Endothelial cell of umbilical vein (primary cell): ENCODE measurements at regions not wholly inside any gene's neighbourhood (a gene's known extent, or its start where the extent isn't known, plus 50 kb on each side); places are given as distances from the start of the nearest gene placed in this dataset.

Experiments used
- BruUV-seq: library from RNA; stranded (reverse); fragments of 400-500 nt; replicated peaks from 2 replicates; lab custom pipeline; 2021; lab: Mats Ljungman, UMichigan
- CTCF ChIA-PET: fragments of 300-600, 350-600 bp; sonication (Branson Sonifier 250); formaldehyde crosslinking; loops from one replicate; lab custom pipeline; 2021; ENCODE audit warnings: antibody characterized with exemption, inconsistent platforms; lab: Charles Lee
- POLR2A ChIA-PET: fragments of 300-600, 350-600 bp; sonication (Branson Sonifier 250); formaldehyde crosslinking; loops from one replicate; lab custom pipeline; 2021; ENCODE audit warnings: antibody characterized with exemption, inconsistent platforms; lab: Charles Lee
- DNase-seq: peaks from one replicate; pipeline ENCODE4 v3.0.0-alpha.2; 2011; ENCODE audit warnings: low read depth, low spot score
- FAIRE-seq: peaks from 2 replicates; lab custom pipeline; 2011; peaks lifted over from hg19 to GRCh38; lab: Jason Lieb, UNC
- H2AFZ ChIP-seq: 2 replicates; pipeline ENCODE4 v1.6.0; 2012; ENCODE audit warnings: low read depth, low read length, control low read depth, inconsistent platforms
- H3K27ac ChIP-seq: 2 replicates; pipeline ENCODE4 v1.5.1; 2011; ENCODE audit warnings: low read depth, mild to moderate bottlenecking, control low read depth, low read length, moderate library complexity; ENCODE audit not compliant: insufficient read depth
- H3K27me3 ChIP-seq, 2 experiments: 2 replicates each; pipeline versions ENCODE4 v1.6.0 to v1.6.1; 2011; ENCODE audit warnings: low read length in 2 of 2, mixed read lengths in 1 of 2; ENCODE audit not compliant: control insufficient read depth in 2 of 2, insufficient read depth in 2 of 2
- H3K36me3 ChIP-seq, 2 experiments: 2 replicates in 1 of 2; 3 replicates in 1 of 2; pipeline ENCODE4 v1.5.1; 2011; ENCODE audit warnings: low read length in 2 of 2, mild to moderate bottlenecking in 1 of 2, moderate library complexity in 1 of 2; ENCODE audit not compliant: control insufficient read depth in 2 of 2, insufficient read depth in 2 of 2; ENCODE audit errors: extremely low read depth in 1 of 2
- H3K4me1 ChIP-seq: 3 replicates; pipeline ENCODE4 v1.5.1; 2011; ENCODE audit warnings: mild to moderate bottlenecking, low read length; ENCODE audit not compliant: control insufficient read depth, insufficient read depth; ENCODE audit errors: extremely low read depth
- H3K4me2 ChIP-seq: 2 replicates; pipeline ENCODE4 v1.6.1; 2011; ENCODE audit warnings: low read length, control low read depth, mixed read lengths; ENCODE audit not compliant: insufficient read depth
- H3K4me3 ChIP-seq, 3 experiments: fragments of 200-600 bp in 1 of 3; sonication (generic), shearing (Covaris generic) in 1 of 3; replicated peaks in 1 of 3; 2 replicates each; pipeline ENCODE4 v1.5.1; 2011 to 2016; ENCODE audit warnings: control low read depth in 3 of 3, low read length in 3 of 3, mild to moderate bottlenecking in 2 of 3, inconsistent platforms in 1 of 3, low read depth in 1 of 3, moderate library complexity in 1 of 3; ENCODE audit not compliant: insufficient read depth in 1 of 3
- H3K79me2 ChIP-seq: 2 replicates; pipeline ENCODE4 v1.6.0; 2012; ENCODE audit warnings: low read length, inconsistent platforms; ENCODE audit not compliant: control insufficient read depth, insufficient read depth
- H3K9ac ChIP-seq: replicated peaks from 2 replicates; pipeline ENCODE3; 2011; ENCODE audit warnings: low read length, control low read depth; ENCODE audit not compliant: insufficient read depth; ENCODE audit errors: extremely low read depth
- H3K9me1 ChIP-seq: replicated peaks from 3 replicates; pipeline ENCODE4 v1.6.0; 2011; ENCODE audit warnings: mild to moderate bottlenecking, low read length; ENCODE audit not compliant: control insufficient read depth, insufficient read depth; ENCODE audit errors: extremely low read depth
- H3K9me3 ChIP-seq: replicated peaks from 2 replicates; pipeline ENCODE4 v1.5.1; 2012; ENCODE audit warnings: low read length, inconsistent platforms; ENCODE audit not compliant: control insufficient read depth, insufficient read depth
- H4K20me1 ChIP-seq: replicated peaks from 2 replicates; pipeline ENCODE3; 2011; ENCODE audit warnings: mild to moderate bottlenecking, low read length; ENCODE audit not compliant: control insufficient read depth, insufficient read depth; ENCODE audit errors: extremely low read depth
- CTCF ChIP-seq, 2 donors: IDR thresholded peaks; 1 replicate in 1 of 2; 2 replicates in 1 of 2; pipeline ENCODE4 v1.5.1; 2011; ENCODE audit warnings: low read length in 2 of 2, mild to moderate bottlenecking in 2 of 2, moderate library complexity in 2 of 2, control low read depth in 1 of 2, inconsistent platforms in 1 of 2, low read depth in 1 of 2; ENCODE audit not compliant: insufficient read depth in 1 of 2; ENCODE audit errors: extremely low read depth in 1 of 2
- EZH2 ChIP-seq: IDR thresholded peaks from 2 replicates; pipeline ENCODE4 v1.6.1; 2012; ENCODE audit warnings: borderline replicate concordance, low read depth, mild to moderate bottlenecking, moderate library complexity, low read length, inconsistent platforms; ENCODE audit not compliant: severe bottlenecking
- FOS ChIP-seq: IDR thresholded peaks from 2 replicates; pipeline ENCODE4 v1.6.1; 2011; ENCODE audit warnings: mild to moderate bottlenecking, low read length, moderate library complexity, borderline replicate concordance; ENCODE audit not compliant: insufficient read depth
- GATA2 ChIP-seq: IDR thresholded peaks from 2 replicates; pipeline ENCODE4 v1.7.0; 2011; ENCODE audit warnings: low read depth, mild to moderate bottlenecking, moderate library complexity, mixed read lengths, low read length; ENCODE audit not compliant: insufficient read length, insufficient read depth
- JUN ChIP-seq: IDR thresholded peaks from 2 replicates; pipeline ENCODE4 v1.6.1; 2011; ENCODE audit warnings: borderline replicate concordance, low read depth; ENCODE audit not compliant: insufficient read length, insufficient read depth
- MAX ChIP-seq: IDR thresholded peaks from 2 replicates; pipeline ENCODE4 v1.6.1; 2011; ENCODE audit not compliant: insufficient read depth, insufficient read length
- MYC ChIP-seq: IDR thresholded peaks from one replicate; pipeline ENCODE4 v1.6.1; 2011; ENCODE audit warnings: mild to moderate bottlenecking, low read depth, low read length
- POLR2A ChIP-seq: IDR thresholded peaks from 2 replicates; pipeline ENCODE4 v1.6.1; 2012; ENCODE audit warnings: low read depth, mild to moderate bottlenecking, control low read depth, low read length
- POLR2AphosphoS5 ChIP-seq: IDR thresholded peaks from 2 replicates; pipeline ENCODE4 v1.6.1; 2012; ENCODE audit warnings: low read depth, mild to moderate bottlenecking, control low read depth, low read length, moderate library complexity; ENCODE audit not compliant: insufficient read depth
- dilution Hi-C: fragments of 300-500 bp; cut with MboI; formaldehyde crosslinking; loops from one replicate; pipeline ENCODE4 v1.15.0; 2019; ENCODE audit warnings: low sequenced_read_pairs; ENCODE audit not compliant: extremely low pct_ligation_motif_present
- intact Hi-C: fragments of 100-400 bp; cut with micrococcal nuclease; formaldehyde crosslinking; loops from one replicate; pipeline ENCODE4 v1.10.0; 2022

DNA sequence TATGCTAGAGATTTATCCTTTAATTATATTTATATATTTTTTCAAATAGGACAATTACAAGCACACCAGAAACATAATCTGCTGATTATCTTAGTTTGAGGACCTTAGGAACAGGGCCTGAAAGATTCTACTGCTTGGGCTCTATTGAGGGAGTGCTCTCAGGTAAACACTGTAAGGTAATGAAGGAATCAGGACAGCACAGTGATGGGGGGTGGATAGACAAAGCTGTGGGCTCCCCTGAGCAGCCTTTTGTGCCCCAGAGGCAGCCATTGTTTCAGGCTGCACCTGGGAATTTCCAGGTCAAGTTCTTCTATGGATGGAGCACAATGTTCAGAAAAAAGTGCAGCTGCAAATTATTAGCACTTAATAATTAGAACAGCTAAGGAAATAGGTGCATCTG, 848.0 kb upstream of the CADM2 start:
- no peaks in the 10 kb centered on the region for H4K20me1 ChIP-seq
- no peak for TF ChIP-seq MYC
- no peak for TF ChIP-seq CTCF (IDR thresholded peaks at IDR 0.05; ENCODE audit: extremely low read depth in 1 of 2, insufficient read depth in 1 of 2, low read depth in 1 of 2, low read length in 2 of 2)
- TF ChIP-seq POLR2AphosphoS5, result no peak
- no peak for TF ChIP-seq POLR2A
- no peak for TF ChIP-seq JUN
- TF ChIP-seq EZH2, result no peak
- no peak for TF ChIP-seq MAX
- TF ChIP-seq FOS, result no peak
- no peak for TF ChIP-seq GATA2
- BruUV-seq, result no TSS peak
- ChIA-PET CTCF (no interaction called here), POLR2A (no interaction called here)
- H3K79me2 ChIP-seq, result no peaks in the 10 kb centered on the region
- no peak for DNase-seq
- H3K9ac ChIP-seq, result no peak overlapping the region
- H3K9me3 ChIP-seq, result peaks cover 3% of the 10 kb centered on the region
- no peaks in the 10 kb centered on the region for H3K4me1 ChIP-seq
- no peak for FAIRE-seq
- no peak overlapping the region for H3K4me2 ChIP-seq
- H3K27me3 ChIP-seq, result no peaks in the 10 kb centered on the region
- H3K9me1 ChIP-seq, result no peaks in the 10 kb centered on the region
- no peak overlapping the region for H3K27ac ChIP-seq
- no peak overlapping the region for H3K4me3 ChIP-seq
- no peak overlapping the region for H2AFZ ChIP-seq
- no peaks in the 10 kb centered on the region for H3K36me3 ChIP-seq
- intact Hi-C loops (no loop called here), dilution Hi-C loops (no loop called here)
